Loucy (cell line): ENCODE measurements at regions not wholly inside any gene's neighbourhood (a gene's known extent, or its start where the extent isn't known, plus 50 kb on each side); places are given as distances from the start of the nearest gene placed in this dataset.

ENCODE experiments used
- CTCF ChIP-seq: fragments of 200-600 bp; sonication (generic); conservative IDR thresholded peaks from 2 replicates; pipeline ENCODE4 v1.5.1; 2014; ENCODE audit warnings: mild to moderate bottlenecking, antibody characterized with exemption, low read length
- EZH2phosphoT487 ChIP-seq: fragments of 200-600 bp; IDR thresholded peaks from 2 replicates; pipeline ENCODE4 v1.6.1; 2018; ENCODE audit warnings: antibody characterized with exemption, mild to moderate bottlenecking, moderate library complexity, borderline replicate concordance

- TF ChIP-seq CTCF = no peak
- TF ChIP-seq EZH2phosphoT487 = no peak
These were observed 190.1 kb downstream of the ATPSCKMT start for GRCh38 chr5:10059556-10059955.
